T-cell (primary cell): ENCODE measurements at regions not wholly inside any gene's neighbourhood (a gene's known extent, or its start where the extent isn't known, plus 50 kb on each side); places are given as distances from the start of the nearest gene placed in this dataset.

Source experiments
- ATAC-seq, 4 experiments: fragments of 200-7000 bp in 3 of 4; fragments of 150-1000 bp in 1 of 4; cut with Tn5 transposase; replicated peaks in 1 of 4; 1 replicate in 3 of 4; 2 replicates in 1 of 4; pipeline ENCODE4 v1.10.0; 2021; ENCODE audit warnings: moderate library complexity in 3 of 4, mild to moderate bottlenecking in 2 of 4, moderate number of reproducible peaks in 1 of 4
- CTCF ChIA-PET, 2 donors: fragments of 300-600 bp; sonication (Branson Sonifier 250); formaldehyde crosslinking; loops; one replicate each; lab custom pipeline; 2022; ENCODE audit warnings: antibody characterized with exemption in 2 of 2; lab: Charles Lee
- POLR2A ChIA-PET, 2 donors: fragments of 300-600 bp; sonication (Branson Sonifier 250); formaldehyde crosslinking; loops; one replicate each; lab custom pipeline; 2022; ENCODE audit warnings: antibody characterized with exemption in 2 of 2; lab: Charles Lee
- DNase-seq, 35 experiments: peaks; one replicate each; pipeline versions ENCODE4 v3.0.0 to v3.0.0-alpha.2; 2013 to 2023
- H3K27ac ChIP-seq: one replicate; pipeline ENCODE4 v1.5.1; 2013; ENCODE audit warnings: low read length
- H3K27me3 ChIP-seq, 2 experiments: replicated peaks in 1 of 2; 1 replicate in 1 of 2; 2 replicates in 1 of 2; pipeline versions ENCODE4 v1.6.1 to v1.7.0; 2013; ENCODE audit warnings: low read length in 1 of 2, mixed read lengths in 1 of 2; ENCODE audit not compliant: control insufficient read depth in 2 of 2, insufficient read depth in 2 of 2; ENCODE audit errors: extremely low read depth in 1 of 2
- H3K36me3 ChIP-seq, 2 donors: 1 replicate in 1 of 2; 2 replicates in 1 of 2; pipeline versions ENCODE4 v1.6.1 to v1.7.0; 2013; ENCODE audit warnings: low read length in 1 of 2; ENCODE audit not compliant: control insufficient read depth in 2 of 2, insufficient read depth in 1 of 2; ENCODE audit errors: extremely low read depth in 1 of 2
- H3K4me1 ChIP-seq, 2 experiments: 1 replicate in 1 of 2; 2 replicates in 1 of 2; pipeline versions ENCODE4 v1.6.1 to v1.7.0; 2013; ENCODE audit warnings: low read length in 2 of 2, mixed read lengths in 1 of 2; ENCODE audit not compliant: insufficient read depth in 2 of 2, control insufficient read depth in 1 of 2; ENCODE audit errors: extremely low read depth in 1 of 2
- H3K4me3 ChIP-seq, 2 donors: 1 replicate in 1 of 2; 2 replicates in 1 of 2; pipeline versions ENCODE4 v1.5.1 to v1.7.0; 2013; ENCODE audit warnings: mild to moderate bottlenecking in 2 of 2, low read length in 1 of 2, moderate library complexity in 1 of 2; ENCODE audit not compliant: control insufficient read depth in 1 of 2; ENCODE audit errors: extremely low read depth in 1 of 2
- H3K9me3 ChIP-seq: 2 replicates; pipeline ENCODE4 v1.7.0; 2013
- H3K27ac Mint-ChIP-seq, 2 donors: one replicate each; pipeline ENCODE4 v1.8.0; 2020 to 2021; ENCODE audit warnings: mild to moderate bottlenecking in 2 of 2, mixed read lengths in 2 of 2
- H3K27me3 Mint-ChIP-seq, 2 donors: one replicate each; pipeline ENCODE4 v1.8.0; 2021 to 2022; ENCODE audit warnings: mixed read lengths in 2 of 2
- H3K36me3 Mint-ChIP-seq: one replicate; pipeline ENCODE4 v1.8.0; 2021; ENCODE audit warnings: mixed read lengths
- H3K4me1 Mint-ChIP-seq, 3 donors: one replicate each; pipeline ENCODE4 v1.8.0; 2020 to 2022; ENCODE audit warnings: mixed read lengths in 3 of 3, mild to moderate bottlenecking in 1 of 3
- H3K4me3 Mint-ChIP-seq, 3 donors: one replicate each; pipeline ENCODE4 v1.8.0; 2020 to 2022; ENCODE audit warnings: mild to moderate bottlenecking in 3 of 3, mixed read lengths in 3 of 3, moderate library complexity in 3 of 3
- H3K9me3 Mint-ChIP-seq, 3 donors: one replicate each; pipeline ENCODE4 v1.8.0; 2020 to 2022; ENCODE audit warnings: mixed read lengths in 3 of 3
- WGBS: methylation state at CpG from one replicate; pipeline ENCODE4 v1.1.5; 2013; ENCODE audit warnings: missing lambda C conversion rate; ENCODE audit not compliant: insufficient coverage; 5-methylcytosine and 5-hydroxymethylcytosine counted together

DNA sequence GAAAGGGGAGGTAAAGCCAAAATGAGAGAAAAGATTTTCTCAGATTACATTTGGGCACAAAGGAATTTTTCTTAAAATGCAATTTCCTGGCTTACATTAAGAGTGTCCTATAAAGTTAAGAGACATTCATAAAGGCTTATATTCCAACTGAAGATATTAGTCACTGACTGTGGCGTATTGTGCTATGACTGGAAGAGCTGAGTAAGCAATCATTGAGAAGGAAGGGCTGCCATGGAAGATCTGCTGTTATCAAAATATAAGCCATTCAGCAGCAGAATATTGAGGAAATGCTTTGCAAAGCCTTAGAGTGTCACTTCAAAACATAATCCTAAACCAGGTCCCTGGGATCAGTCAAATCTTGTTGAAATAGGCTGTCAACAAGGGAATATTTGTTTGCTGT is 593.9 kb downstream of the TUSC7 start:
- no peaks in the 10 kb centered on the region for H3K9me3 ChIP-seq
- H3K27ac ChIP-seq = no peak overlapping the region
- Mint-ChIP-seq H3K9me3 (peaks cover 0 to 12% (median 4%) of the 10 kb centered on the region in 3 donors), H3K27me3 (no peaks in the 10 kb centered on the region), H3K4me1 (no peaks in the 10 kb centered on the region), H3K27ac (no peak overlapping the region), H3K36me3 (no peaks in the 10 kb centered on the region), H3K4me3 (no peak overlapping the region)
- no CpG with 5 or more reads among the region's 1 CpG for WGBS
- CTCF ChIA-PET = no interaction called here
- no peaks in the 10 kb centered on the region for H3K4me1 ChIP-seq
- DNase-seq (no peak), ATAC-seq (no peak)
- H3K36me3 ChIP-seq = no peaks in the 10 kb centered on the region
- POLR2A ChIA-PET = no interaction called here
- H3K4me3 ChIP-seq = no peak overlapping the region
- no peaks in the 10 kb centered on the region for H3K27me3 ChIP-seq

GRCh38 chr3:117304681-117305080 is 595.1 kb downstream of the TUSC7 start:
- CTCF ChIA-PET = no interaction called here

DNA sequence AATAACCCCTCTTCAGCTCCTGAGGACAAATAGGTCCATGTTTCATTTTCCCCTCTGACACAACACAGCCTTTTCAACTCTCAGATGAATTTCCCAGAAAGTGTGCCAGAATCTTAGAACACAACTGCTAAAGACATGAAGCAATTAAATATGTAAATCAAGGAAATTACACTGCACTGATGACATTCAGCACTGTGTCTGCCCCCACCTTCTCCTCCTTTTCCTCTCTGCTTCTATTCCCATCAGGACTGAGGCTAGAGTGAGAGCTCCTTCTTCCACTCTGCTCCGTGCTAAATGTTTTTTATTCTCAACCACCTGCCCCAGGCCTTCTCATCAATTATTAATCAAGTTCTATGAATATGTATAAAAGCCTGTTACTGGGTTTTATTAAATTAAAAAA is 596.1 kb downstream of the TUSC7 start:
- H3K9me3 Mint-ChIP-seq = peaks cover 3 to 12% (median 4%) of the 10 kb centered on the region in 3 donors
- Histone ChIP-seq H3K9me3 (no peaks in the 10 kb centered on the region), H3K4me3 (no peak overlapping the region), H3K4me1 (no peaks in the 10 kb centered on the region), H3K27ac (no peak overlapping the region), H3K27me3 (no peaks in the 10 kb centered on the region), H3K36me3 (no peaks in the 10 kb centered on the region)
- ChIA-PET CTCF (no interaction called here), POLR2A (no interaction called here)
- no peaks in the 10 kb centered on the region for H3K4me1 Mint-ChIP-seq
- H3K36me3 Mint-ChIP-seq = no peaks in the 10 kb centered on the region
- WGBS = no CpG with 5 or more reads among the region's 1 CpG
- no peak for ATAC-seq
- no peak overlapping the region for H3K4me3 Mint-ChIP-seq
- no peak overlapping the region for H3K27ac Mint-ChIP-seq
- DNase-seq = no peak
- H3K27me3 Mint-ChIP-seq = no peaks in the 10 kb centered on the region

More at GRCh38 chr3:117304681-117305080, 595.1 kb downstream of the TUSC7 start:
- POLR2A ChIA-PET = no interaction called here
- Histone ChIP-seq H3K27me3 (no peaks in the 10 kb centered on the region), H3K27ac (no peak overlapping the region), H3K4me3 (no peak overlapping the region), H3K4me1 (no peaks in the 10 kb centered on the region), H3K36me3 (no peaks in the 10 kb centered on the region), H3K9me3 (no peaks in the 10 kb centered on the region)
- DNase-seq (no peak), ATAC-seq (no peak)
- Mint-ChIP-seq H3K4me1 (no peaks in the 10 kb centered on the region), H3K9me3 (peaks cover 2 to 12% (median 4%) of the 10 kb centered on the region in 3 donors), H3K27me3 (no peaks in the 10 kb centered on the region), H3K36me3 (no peaks in the 10 kb centered on the region), H3K27ac (no peak overlapping the region), H3K4me3 (no peak overlapping the region)
- no CpG with 5 or more reads among the region's 2 CpGs for WGBS

- Mint-ChIP-seq H3K4me1 (no peaks in the 10 kb centered on the region), H3K27ac (no peak overlapping the region), H3K36me3 (no peaks in the 10 kb centered on the region), H3K9me3 (peaks cover 7 to 12% (median 8%) of the 10 kb centered on the region in 3 donors), H3K27me3 (no peaks in the 10 kb centered on the region), H3K4me3 (no peak overlapping the region)
- Histone ChIP-seq H3K27me3 (no peaks in the 10 kb centered on the region), H3K27ac (no peak overlapping the region), H3K4me3 (no peak overlapping the region), H3K9me3 (no peaks in the 10 kb centered on the region), H3K36me3 (no peaks in the 10 kb centered on the region), H3K4me1 (no peaks in the 10 kb centered on the region)
- POLR2A ChIA-PET = no interaction called here
- DNase-seq (no peak), ATAC-seq (no peak)
- CTCF ChIA-PET = no interaction called here
- no CpG with 5 or more reads among the region's 1 CpG for WGBS
These were observed 596.7 kb downstream of the TUSC7 start for GRCh38 chr3:117306299-117306698.

DNA sequence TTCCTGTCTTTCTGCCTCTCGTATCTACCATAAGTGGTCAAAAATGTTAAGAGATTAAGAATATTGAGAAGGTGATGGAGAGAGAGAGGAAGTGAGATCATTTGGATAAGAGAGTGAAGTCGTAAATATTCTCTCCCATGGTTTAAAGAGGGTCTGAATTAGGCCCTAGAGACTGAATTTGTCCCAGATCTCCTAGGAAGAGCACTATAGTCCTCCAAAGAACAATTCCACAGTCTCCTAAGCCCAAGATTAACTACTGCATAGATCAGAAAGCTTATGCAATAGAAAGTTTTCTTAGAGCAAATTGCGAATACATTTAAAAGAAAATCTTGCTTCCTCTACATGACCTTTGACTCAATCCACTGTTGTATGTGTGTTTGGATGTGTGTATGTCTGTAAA is 598.8 kb downstream of the TUSC7 start:
- Histone ChIP-seq H3K27me3 (no peaks in the 10 kb centered on the region), H3K4me3 (no peak overlapping the region), H3K36me3 (no peaks in the 10 kb centered on the region), H3K9me3 (no peaks in the 10 kb centered on the region), H3K27ac (no peak overlapping the region), H3K4me1 (no peaks in the 10 kb centered on the region)
- POLR2A ChIA-PET = no interaction called here
- Mint-ChIP-seq H3K4me3 (no peak overlapping the region), H3K4me1 (no peaks in the 10 kb centered on the region), H3K9me3 (peaks cover 7 to 8% (median 8%) of the 10 kb centered on the region in 3 donors), H3K36me3 (no peaks in the 10 kb centered on the region), H3K27me3 (no peaks in the 10 kb centered on the region), H3K27ac (no peak overlapping the region)
- no CpG with 5 or more reads among the region's 3 CpGs for WGBS
- ATAC-seq (no peak), DNase-seq (no peak)
- CTCF ChIA-PET = no interaction called here

DNA sequence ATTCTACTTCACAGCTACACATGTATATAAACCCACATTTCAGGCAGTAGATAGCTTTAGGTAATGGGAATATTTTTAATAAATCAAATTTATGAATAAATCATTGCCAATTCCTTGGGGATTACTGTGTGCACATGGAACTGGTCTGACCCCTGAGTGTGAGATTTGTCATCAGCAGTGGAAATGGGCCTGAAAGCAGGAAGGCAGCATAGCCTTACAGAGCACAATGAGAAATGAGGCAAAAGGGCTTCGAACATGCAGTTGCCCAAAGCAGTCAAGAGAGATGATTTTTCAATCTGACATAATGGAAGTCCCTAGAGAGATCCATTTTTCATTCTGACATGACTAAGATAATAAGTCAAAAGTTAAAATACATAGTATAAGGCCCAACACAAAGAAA is 599.2 kb downstream of the TUSC7 start:
- Mint-ChIP-seq H3K4me1 (no peaks in the 10 kb centered on the region), H3K27me3 (no peaks in the 10 kb centered on the region), H3K4me3 (no peak overlapping the region), H3K36me3 (no peaks in the 10 kb centered on the region), H3K9me3 (peaks cover 8% of the 10 kb centered on the region in 3 donors), H3K27ac (no peak overlapping the region)
- no peak for DNase-seq
- no peaks in the 10 kb centered on the region for H3K4me1 ChIP-seq
- CTCF ChIA-PET = no interaction called here
- POLR2A ChIA-PET = no interaction called here
- H3K36me3 ChIP-seq = no peaks in the 10 kb centered on the region
- no peaks in the 10 kb centered on the region for H3K9me3 ChIP-seq
- H3K27ac ChIP-seq = no peak overlapping the region
- no CpG with 5 or more reads among the region's 1 CpG for WGBS
- ATAC-seq = no peak
- no peak overlapping the region for H3K4me3 ChIP-seq
- no peaks in the 10 kb centered on the region for H3K27me3 ChIP-seq

DNA sequence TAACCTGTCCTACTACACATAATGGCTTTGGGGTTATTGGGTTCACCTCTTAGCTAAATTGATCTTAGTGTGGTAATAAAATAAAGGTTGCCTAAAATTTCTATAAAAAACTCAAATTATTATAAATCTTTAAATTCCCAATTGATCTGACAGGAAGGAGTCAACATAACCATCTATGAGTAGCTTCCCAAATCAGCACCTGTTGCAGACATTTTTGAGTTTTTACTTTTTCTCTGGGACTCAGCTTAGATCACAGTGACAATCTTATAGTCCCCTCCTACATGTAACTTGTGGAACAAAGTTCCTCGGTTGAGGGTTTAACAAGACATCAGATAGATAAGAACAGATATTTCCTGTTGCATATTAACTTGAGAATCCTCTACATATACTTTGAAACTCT is 601.0 kb downstream of the TUSC7 start:
- no peaks in the 10 kb centered on the region for H3K36me3 ChIP-seq
- DNase-seq (no peak), ATAC-seq (no peak)
- Mint-ChIP-seq H3K4me1 (no peaks in the 10 kb centered on the region), H3K9me3 (peaks cover 8 to 15% (median 12%) of the 10 kb centered on the region in 3 donors), H3K27ac (no peak overlapping the region), H3K4me3 (no peak overlapping the region), H3K36me3 (no peaks in the 10 kb centered on the region), H3K27me3 (no peaks in the 10 kb centered on the region)
- no peak overlapping the region for H3K4me3 ChIP-seq
- H3K9me3 ChIP-seq = no peaks in the 10 kb centered on the region
- WGBS = no CpG with 5 or more reads among the region's 1 CpG
- H3K27me3 ChIP-seq = no peaks in the 10 kb centered on the region
- POLR2A ChIA-PET = no interaction called here
- no peak overlapping the region for H3K27ac ChIP-seq
- H3K4me1 ChIP-seq = no peaks in the 10 kb centered on the region
- CTCF ChIA-PET = no interaction called here
